Activated naive CD8-positive, alpha-beta T cell treated with anti-CD3 and anti-CD28 coated beads, Interleukin-2, amount 10 ng/mL, durations not matched to agents 7 days and 5 days (primary cell): ENCODE measurements at regions not wholly inside any gene's neighbourhood (a gene's known extent, or its start where the extent isn't known, plus 50 kb on each side); places are given as distances from the start of the nearest gene placed in this dataset.
"Not testable (repeated sequence)": the region's sequence is repeated elsewhere in the genome, so short reads cannot be mapped to it uniquely, and the experiment has no call there.

Experiments
- ATAC-seq: fragments of 150-1000 bp; cut with Tn5 transposase; one replicate; pipeline ENCODE4 v1.10.0; 2021; ENCODE audit warnings: low read depth, moderate library complexity
- POLR2A ChIA-PET: fragments of 350-600 bp; sonication (Branson Sonifier 250); formaldehyde crosslinking; loops from one replicate; lab custom pipeline; 2021; ENCODE audit warnings: antibody characterized with exemption; lab: Charles Lee
- DNase-seq: peaks from one replicate; pipeline ENCODE4 v3.0.0; 2021
- H3K27ac Mint-ChIP-seq: one replicate; pipeline ENCODE4 v1.8.0; 2022; ENCODE audit warnings: mild to moderate bottlenecking, mixed read lengths
- H3K27me3 Mint-ChIP-seq: one replicate; pipeline ENCODE4 v1.8.0; 2022; ENCODE audit warnings: mild to moderate bottlenecking, moderate library complexity, mixed read lengths
- H3K36me3 Mint-ChIP-seq: one replicate; pipeline ENCODE4 v1.8.0; 2021; ENCODE audit warnings: mild to moderate bottlenecking, mixed read lengths
- H3K4me1 Mint-ChIP-seq: one replicate; pipeline ENCODE4 v1.8.0; 2021; ENCODE audit warnings: mixed read lengths
- H3K4me3 Mint-ChIP-seq: one replicate; pipeline ENCODE4 v1.8.0; 2022; ENCODE audit warnings: mild to moderate bottlenecking, moderate library complexity, mixed read lengths
- H3K9me3 Mint-ChIP-seq: one replicate; pipeline ENCODE4 v1.8.0; 2021; ENCODE audit warnings: mixed read lengths

- POLR2A ChIA-PET, H3K4me3 Mint-ChIP-seq, H3K27ac Mint-ChIP-seq, ATAC-seq, H3K36me3 Mint-ChIP-seq, H3K9me3 Mint-ChIP-seq, H3K27me3 Mint-ChIP-seq, H3K4me1 Mint-ChIP-seq, DNase-seq: not testable (repeated sequence)
Observed at GRCh38 chr13:59324401-59324800, 839.3 kb downstream of the DIAPH3 start.

- Mint-ChIP-seq H3K36me3 (no peaks in the 10 kb centered on the region), H3K27ac (no peak overlapping the region), H3K27me3 (peaks cover 2% of the 10 kb centered on the region), H3K9me3 (no peaks in the 10 kb centered on the region), H3K4me3 (no peak overlapping the region), H3K4me1 (no peaks in the 10 kb centered on the region)
- no peak for DNase-seq
- POLR2A ChIA-PET = no interaction called here
- no peak for ATAC-seq
Observed at GRCh38 chr13:59326717-59327116, 837.0 kb downstream of the DIAPH3 start.

- H3K36me3 Mint-ChIP-seq = no peaks in the 10 kb centered on the region
- POLR2A ChIA-PET = no interaction called here
- no peak for DNase-seq
- no peaks in the 10 kb centered on the region for H3K4me1 Mint-ChIP-seq
- no peaks in the 10 kb centered on the region for H3K9me3 Mint-ChIP-seq
- H3K27ac Mint-ChIP-seq = no peak overlapping the region
- no peak overlapping the region for H3K4me3 Mint-ChIP-seq
- peaks cover 5% of the 10 kb centered on the region for H3K27me3 Mint-ChIP-seq
- ATAC-seq = no peak
Observed at GRCh38 chr13:59330764-59331163, 833.0 kb downstream of the DIAPH3 start.

GRCh38 chr13:59332966-59333365 is 830.8 kb downstream of the DIAPH3 start:
- H3K27me3 Mint-ChIP-seq = peaks cover 8% of the 10 kb centered on the region
- POLR2A ChIA-PET = no interaction called here
- no peaks in the 10 kb centered on the region for H3K4me1 Mint-ChIP-seq

GRCh38 chr13:59337070-59337469 is 826.7 kb downstream of the DIAPH3 start:
- POLR2A ChIA-PET = no interaction called here
- Mint-ChIP-seq H3K9me3 (no peaks in the 10 kb centered on the region), H3K36me3 (no peaks in the 10 kb centered on the region), H3K27ac (no peak overlapping the region), H3K4me1 (no peaks in the 10 kb centered on the region), H3K4me3 (no peak overlapping the region), H3K27me3 (peaks cover 6% of the 10 kb centered on the region)
- no peak for DNase-seq
- no peak for ATAC-seq

More at GRCh38 chr13:59332966-59333365, 830.8 kb downstream of the DIAPH3 start:
- no peak overlapping the region for H3K4me3 Mint-ChIP-seq
- no peak for ATAC-seq
- DNase-seq = no peak
- no peaks in the 10 kb centered on the region for H3K36me3 Mint-ChIP-seq
- H3K9me3 Mint-ChIP-seq = no peaks in the 10 kb centered on the region
- H3K27ac Mint-ChIP-seq = no peak overlapping the region

- POLR2A ChIA-PET = no interaction called here
- Mint-ChIP-seq H3K27ac (no peak overlapping the region), H3K27me3 (peaks cover 3% of the 10 kb centered on the region)
Observed at GRCh38 chr13:59340151-59340550, 823.6 kb downstream of the DIAPH3 start.

GRCh38 chr13:59340581-59340980 is 823.1 kb downstream of the DIAPH3 start:
- Mint-ChIP-seq H3K9me3 (no peaks in the 10 kb centered on the region), H3K4me1 (no peaks in the 10 kb centered on the region), H3K27ac (no peak overlapping the region), H3K4me3 (no peak overlapping the region), H3K36me3 (no peaks in the 10 kb centered on the region), H3K27me3 (peaks cover 3% of the 10 kb centered on the region)
- no peak for ATAC-seq
- POLR2A ChIA-PET = no interaction called here
- DNase-seq = no peak

More at GRCh38 chr13:59340151-59340550, 823.6 kb downstream of the DIAPH3 start:
- no peak for DNase-seq
- no peaks in the 10 kb centered on the region for H3K9me3 Mint-ChIP-seq
- ATAC-seq = no peak
- H3K4me3 Mint-ChIP-seq = no peak overlapping the region
- H3K4me1 Mint-ChIP-seq = no peaks in the 10 kb centered on the region
- no peaks in the 10 kb centered on the region for H3K36me3 Mint-ChIP-seq

- ATAC-seq (no peak), DNase-seq (no peak)
- Mint-ChIP-seq H3K36me3 (no peaks in the 10 kb centered on the region), H3K27me3 (no peaks in the 10 kb centered on the region), H3K4me1 (no peaks in the 10 kb centered on the region), H3K27ac (no peak overlapping the region), H3K4me3 (no peak overlapping the region), H3K9me3 (no peaks in the 10 kb centered on the region)
- POLR2A ChIA-PET = no interaction called here
Observed at GRCh38 chr13:59342400-59342799, 821.3 kb downstream of the DIAPH3 start.

GRCh38 chr13:59343132-59343531 is 820.6 kb downstream of the DIAPH3 start:
- Mint-ChIP-seq H3K4me3 (no peak overlapping the region), H3K9me3 (no peaks in the 10 kb centered on the region), H3K4me1 (no peaks in the 10 kb centered on the region), H3K27me3 (no peaks in the 10 kb centered on the region), H3K36me3 (no peaks in the 10 kb centered on the region), H3K27ac (no peak overlapping the region)
- no peak for DNase-seq
- POLR2A ChIA-PET = no interaction called here
- ATAC-seq = no peak

GRCh38 chr13:59343993-59344822 is 819.5 kb downstream of the DIAPH3 start:
- Mint-ChIP-seq H3K4me3 (no peak overlapping the region), H3K4me1 (no peaks in the 10 kb centered on the region), H3K27ac (no peak overlapping the region), H3K27me3 (no peaks in the 10 kb centered on the region), H3K9me3 (no peaks in the 10 kb centered on the region), H3K36me3 (no peaks in the 10 kb centered on the region)
- POLR2A ChIA-PET = no interaction called here
- DNase-seq = no peak
- ATAC-seq = no peak

- H3K9me3 Mint-ChIP-seq = no peaks in the 10 kb centered on the region
- no peaks in the 10 kb centered on the region for H3K27me3 Mint-ChIP-seq
- ATAC-seq (no peak), DNase-seq (no peak)
- POLR2A ChIA-PET = no interaction called here
- H3K36me3 Mint-ChIP-seq = no peaks in the 10 kb centered on the region
- H3K27ac Mint-ChIP-seq = no peak overlapping the region
- H3K4me3 Mint-ChIP-seq = no peak overlapping the region
- H3K4me1 Mint-ChIP-seq = no peaks in the 10 kb centered on the region
Observed at GRCh38 chr13:59345311-59345710, 818.4 kb downstream of the DIAPH3 start.

GRCh38 chr13:59346999-59347723 is 816.6 kb downstream of the DIAPH3 start:
- Mint-ChIP-seq H3K9me3 (no peaks in the 10 kb centered on the region), H3K27me3 (no peaks in the 10 kb centered on the region), H3K27ac (no peak overlapping the region), H3K4me1 (no peaks in the 10 kb centered on the region), H3K4me3 (no peak overlapping the region), H3K36me3 (no peaks in the 10 kb centered on the region)
- no peak for ATAC-seq
- POLR2A ChIA-PET = no interaction called here
- DNase-seq = no peak

- DNase-seq (no peak), ATAC-seq (no peak)
- Mint-ChIP-seq H3K4me3 (no peak overlapping the region), H3K4me1 (no peaks in the 10 kb centered on the region), H3K27ac (no peak overlapping the region), H3K9me3 (no peaks in the 10 kb centered on the region), H3K36me3 (no peaks in the 10 kb centered on the region), H3K27me3 (no peaks in the 10 kb centered on the region)
- POLR2A ChIA-PET = no interaction called here
Observed at GRCh38 chr13:59348617-59349016, 815.1 kb downstream of the DIAPH3 start.

GRCh38 chr13:59352600-59352999 is 811.1 kb downstream of the DIAPH3 start:
- H3K4me3 Mint-ChIP-seq = no peak overlapping the region
- no peak for DNase-seq
- no peaks in the 10 kb centered on the region for H3K9me3 Mint-ChIP-seq
- no peak for ATAC-seq
- no peaks in the 10 kb centered on the region for H3K36me3 Mint-ChIP-seq
- H3K27me3 Mint-ChIP-seq = peaks cover 2% of the 10 kb centered on the region
- H3K4me1 Mint-ChIP-seq = no peaks in the 10 kb centered on the region
- POLR2A ChIA-PET = no interaction called here
- H3K27ac Mint-ChIP-seq = no peak overlapping the region
